Hematopoietic multipotent progenitor cell treated with erythropoietin and hydrocortisone succinate and interleukin-3 and kit ligand, for 4 days (in vitro differentiated cells): ENCODE measurements at regions not wholly inside any gene's neighbourhood (a gene's known extent, or its start where the extent isn't known, plus 50 kb on each side); places are given as distances from the start of the nearest gene placed in this dataset.
A peak's percentile ranks its signal among the peaks of the same experiment; 100 is the strongest.
"Not testable (repeated sequence)": the region's sequence is repeated elsewhere in the genome, so short reads cannot be mapped to it uniquely, and the experiment has no call there.

Experiments used
- DNase-seq: peaks from one replicate; pipeline ENCODE4 v3.0.0-alpha.2; 2015

- no peak for DNase-seq
Observed at GRCh38 chr22:44574640-44575380, 76.8 kb upstream of the RTL6 start.

- DNase-seq: no peak
Observed at GRCh38 chr22:44574057-44574639, 76.1 kb upstream of the RTL6 start.

DNA sequence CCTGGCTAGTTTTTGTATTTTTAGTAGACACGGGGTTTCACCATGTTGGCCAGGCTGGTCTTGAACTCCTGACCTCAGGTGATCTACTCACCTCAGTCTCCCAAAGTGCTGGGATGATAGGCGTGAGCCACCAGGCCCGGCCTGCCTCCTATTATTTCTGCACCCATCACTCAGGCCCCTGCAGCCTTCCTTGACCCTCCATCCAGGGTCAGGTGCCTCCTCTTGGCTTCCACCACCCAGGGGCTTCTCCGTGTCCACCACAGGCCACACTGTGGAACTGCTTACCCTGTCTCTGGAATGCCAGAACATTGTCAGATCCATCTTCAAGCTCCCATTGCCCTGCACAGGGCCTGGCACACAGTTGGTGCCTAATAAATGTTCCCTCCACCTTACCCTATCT, 75.4 kb upstream of the RTL6 start:
- no peak for DNase-seq

- peak; percentile 32 for DNase-seq
Observed at GRCh38 chr22:44572414-44573207, 74.6 kb upstream of the RTL6 start.

DNA sequence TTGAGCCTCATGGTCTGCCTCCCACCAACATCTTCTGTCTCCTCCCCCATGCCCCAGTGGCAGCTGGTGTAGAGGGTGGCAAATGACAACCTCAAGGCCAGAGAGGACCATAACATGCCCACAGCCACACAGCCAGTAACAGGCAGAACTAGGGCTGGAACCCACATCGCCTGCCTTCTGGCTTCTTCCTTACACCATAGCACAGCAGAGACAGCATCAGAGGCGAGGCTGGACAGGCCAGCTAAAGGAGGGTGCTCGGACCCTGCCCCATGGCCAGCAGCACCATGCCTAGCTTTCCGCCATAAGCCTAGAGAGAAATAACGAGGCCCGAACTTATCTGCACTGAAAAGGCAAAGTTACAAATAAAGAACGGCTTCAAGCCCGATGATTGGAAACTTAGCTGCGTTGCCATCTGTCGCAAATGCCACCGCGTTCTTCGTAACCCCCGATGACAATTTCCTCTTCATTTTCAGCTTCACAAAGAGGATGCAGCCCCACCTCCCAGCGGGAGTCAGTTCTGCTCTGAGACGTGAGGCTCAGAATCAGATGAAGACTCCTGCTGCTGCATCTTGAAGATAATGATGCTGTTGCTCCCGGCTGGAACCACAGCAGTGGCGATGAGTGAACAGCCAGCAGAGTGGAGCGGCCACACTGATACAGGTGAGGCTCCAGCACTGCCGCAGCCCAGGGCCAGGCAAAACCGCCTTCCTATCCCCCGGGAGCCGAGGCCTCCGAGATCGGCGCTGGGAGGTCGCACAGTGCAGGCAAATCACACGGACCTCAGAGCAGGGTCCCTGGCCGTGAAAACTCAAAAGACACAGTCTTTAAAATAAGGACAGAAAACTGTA, 73.8 kb upstream of the RTL6 start:
- no peak for DNase-seq

DNA sequence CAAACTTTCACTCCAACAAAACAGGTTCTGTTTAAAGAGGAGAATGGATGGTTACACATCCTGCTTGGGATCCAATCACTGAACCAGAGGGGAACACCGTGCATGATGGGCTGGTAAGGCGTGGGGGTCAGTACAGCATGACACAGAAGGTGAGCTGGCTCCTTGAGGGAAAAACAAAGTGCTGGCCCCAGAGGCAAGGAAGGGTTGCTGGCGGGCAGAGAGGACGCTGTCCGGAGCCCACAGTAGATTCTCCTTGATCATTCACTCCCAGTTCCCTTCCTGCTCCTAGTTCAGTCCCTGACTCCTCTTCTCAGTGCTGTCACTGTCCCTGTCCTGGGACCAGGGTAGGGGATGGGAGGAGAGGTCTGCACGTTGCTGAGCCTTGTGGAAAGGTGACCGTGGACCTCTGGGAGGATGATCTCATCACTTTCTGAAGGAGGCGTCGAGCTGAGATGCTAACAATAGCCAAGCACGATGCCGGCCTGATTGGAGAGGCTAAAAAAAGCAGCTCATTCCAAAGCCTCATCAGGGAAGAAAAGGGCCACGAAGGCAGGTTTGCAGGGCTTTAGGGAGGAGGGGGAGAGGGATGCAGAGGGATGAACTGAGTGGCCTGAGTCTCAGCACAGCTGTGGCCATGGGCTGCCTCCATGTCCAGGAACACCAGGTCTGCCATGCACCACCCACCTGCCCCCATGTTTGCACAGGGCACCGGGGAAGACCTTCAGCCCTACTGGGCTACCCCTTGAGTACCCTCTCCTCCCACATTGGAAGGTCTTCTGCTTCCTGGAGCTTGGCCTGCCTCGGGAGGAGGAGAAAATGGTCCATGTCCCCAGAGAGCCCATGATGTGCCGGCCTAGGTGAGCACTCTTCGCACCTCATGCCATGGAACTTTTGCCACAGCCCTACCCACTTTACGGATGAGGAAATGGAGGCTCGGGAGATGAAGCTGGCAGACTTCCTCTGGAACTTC, 72.7 kb upstream of the RTL6 start:
- DNase-seq: no peak

- DNase-seq: no peak
Observed at GRCh38 chr22:44569561-44569991, 71.5 kb upstream of the RTL6 start.

- DNase-seq: peak; percentile 65
Observed at GRCh38 chr22:44567846-44568493, 69.9 kb upstream of the RTL6 start.

GRCh38 chr22:44567378-44567841, 69.4 kb upstream of the RTL6 start:
- not testable (repeated sequence) for DNase-seq

GRCh38 chr22:44566911-44567310, 68.9 kb upstream of the RTL6 start:
- DNase-seq: no peak

- DNase-seq: not testable (repeated sequence)
Observed at GRCh38 chr22:44562651-44563050, 64.6 kb upstream of the RTL6 start.

- no peak for DNase-seq
Observed at GRCh38 chr22:44561139-44561840, 63.3 kb upstream of the RTL6 start.

DNA sequence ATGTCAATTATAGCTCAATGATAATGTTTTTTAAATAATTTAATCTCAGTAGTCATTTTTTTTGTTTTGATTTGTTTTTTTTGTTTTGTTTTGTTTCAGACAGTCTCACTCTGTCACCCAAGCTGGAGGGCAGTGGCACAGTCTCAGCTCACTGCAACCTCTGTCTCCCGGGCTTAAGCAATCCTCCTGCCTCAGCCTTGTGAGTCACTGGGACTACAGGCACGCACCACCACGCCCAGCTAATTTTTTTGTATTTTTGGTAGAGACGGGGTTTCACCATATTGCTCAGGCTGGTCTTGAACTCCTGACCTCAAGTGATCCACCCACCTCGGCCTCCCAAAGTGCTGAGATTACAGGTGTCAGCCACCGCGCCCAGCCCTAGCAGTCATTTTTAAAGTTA, 60.6 kb upstream of the RTL6 start:
- not testable (repeated sequence) for DNase-seq

DNA sequence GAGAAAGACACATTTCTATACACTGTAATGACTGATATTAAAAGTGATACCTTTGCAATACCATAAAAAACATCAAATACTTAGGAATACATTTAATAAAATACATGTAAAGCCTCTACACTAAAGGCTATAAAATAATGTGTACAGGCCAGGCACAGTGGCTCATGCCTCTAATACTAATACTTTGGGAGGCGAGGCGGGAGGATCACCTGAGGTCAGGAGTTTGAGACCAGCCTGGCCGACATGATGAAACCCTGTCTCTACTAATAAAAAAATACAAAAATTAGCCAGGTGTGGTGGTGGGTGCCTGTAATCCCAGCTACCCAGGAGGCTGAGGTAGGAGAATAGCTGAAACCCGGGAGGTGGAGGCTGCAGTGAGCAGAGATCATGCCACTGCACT, 59.8 kb upstream of the RTL6 start:
- not testable (repeated sequence) for DNase-seq

GRCh38 chr22:44557064-44557748, 59.2 kb upstream of the RTL6 start:
- no peak for DNase-seq

DNA sequence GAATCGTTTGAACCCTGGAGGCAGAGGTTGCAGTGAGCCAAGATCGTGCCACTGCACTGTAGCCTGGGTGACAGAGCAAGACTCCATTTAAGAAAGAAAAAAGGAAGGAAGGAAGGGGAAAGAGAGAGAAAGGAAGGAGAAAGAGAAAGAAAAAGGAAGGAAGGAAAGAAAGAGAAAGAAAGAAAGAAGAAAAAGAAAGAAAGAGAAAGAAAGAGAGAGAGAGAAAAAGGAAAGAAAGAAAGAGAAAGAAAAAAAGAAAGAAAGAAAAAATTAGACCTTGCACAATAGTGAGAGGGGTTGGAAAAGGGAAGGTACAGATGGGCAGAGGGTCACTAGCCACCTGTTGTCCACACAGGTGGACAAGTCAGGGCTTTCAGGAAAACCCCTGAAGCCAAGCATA, 57.6 kb upstream of the RTL6 start:
- DNase-seq: no peak

GRCh38 chr22:44555046-44555445, 57.0 kb upstream of the RTL6 start:
- DNase-seq: no peak

DNA sequence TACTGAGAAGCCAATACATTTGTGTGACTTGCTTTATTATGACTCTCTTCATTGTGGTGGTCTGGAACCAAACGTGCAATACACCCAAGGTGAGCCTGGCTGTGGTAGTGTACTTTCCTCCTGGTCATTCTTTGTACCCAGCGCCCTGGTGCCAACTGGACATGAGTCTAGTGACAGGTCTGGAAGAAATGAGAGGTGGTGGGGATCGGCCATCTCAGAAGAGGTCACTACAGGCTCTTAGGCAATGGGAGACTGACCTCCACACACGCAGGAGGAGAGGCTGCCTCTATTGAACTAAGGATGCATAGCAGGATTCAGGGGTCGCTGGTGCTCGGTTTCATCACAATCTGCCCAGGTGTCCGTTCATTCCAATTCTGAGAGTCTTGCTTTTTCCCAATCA, 56.4 kb upstream of the RTL6 start:
- no peak for DNase-seq

- no peak for DNase-seq
Observed at GRCh38 chr22:44550711-44551491, 52.9 kb upstream of the RTL6 start.
